Jurkat, Clone E6-1 (cell line): ENCODE measurements at regions not wholly inside any gene's neighbourhood (a gene's known extent, or its start where the extent isn't known, plus 50 kb on each side); places are given as distances from the start of the nearest gene placed in this dataset.
"Not testable (repeated sequence)": the region's sequence is repeated elsewhere in the genome, so short reads cannot be mapped to it uniquely, and the experiment has no call there.

Source experiments
- DNase-seq: peaks from one replicate; pipeline ENCODE4 v3.0.0-alpha.2; 2011; ENCODE audit warnings: low read depth, low spot score
- H3K4me3 ChIP-seq: 2 replicates; pipeline ENCODE4 v1.5.1; 2011; ENCODE audit warnings: mild to moderate bottlenecking, low read length, control low read depth, moderate library complexity

DNA sequence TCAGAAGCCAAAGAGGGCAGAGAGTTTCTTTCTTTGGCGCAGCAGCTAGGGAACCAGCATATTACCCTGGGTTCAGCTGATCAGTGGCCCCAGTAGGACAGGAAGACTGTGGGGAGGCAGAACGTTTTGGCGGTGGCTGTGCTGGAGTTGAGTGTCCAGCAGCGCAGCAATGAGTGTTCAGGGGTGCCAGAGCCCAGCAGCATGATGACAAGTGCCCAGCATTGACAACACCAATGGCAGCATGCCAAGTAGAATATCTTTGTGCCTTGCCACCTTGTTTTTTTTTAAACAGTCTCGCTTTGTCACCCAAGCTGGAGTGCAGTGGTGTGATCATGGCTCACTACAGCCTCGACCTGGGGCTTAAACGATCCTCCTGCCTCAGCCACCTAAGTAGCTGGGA is 106.7 kb upstream of the CDC42BPA start:
- DNase-seq = no peak
- no peak overlapping the region for H3K4me3 ChIP-seq

DNA sequence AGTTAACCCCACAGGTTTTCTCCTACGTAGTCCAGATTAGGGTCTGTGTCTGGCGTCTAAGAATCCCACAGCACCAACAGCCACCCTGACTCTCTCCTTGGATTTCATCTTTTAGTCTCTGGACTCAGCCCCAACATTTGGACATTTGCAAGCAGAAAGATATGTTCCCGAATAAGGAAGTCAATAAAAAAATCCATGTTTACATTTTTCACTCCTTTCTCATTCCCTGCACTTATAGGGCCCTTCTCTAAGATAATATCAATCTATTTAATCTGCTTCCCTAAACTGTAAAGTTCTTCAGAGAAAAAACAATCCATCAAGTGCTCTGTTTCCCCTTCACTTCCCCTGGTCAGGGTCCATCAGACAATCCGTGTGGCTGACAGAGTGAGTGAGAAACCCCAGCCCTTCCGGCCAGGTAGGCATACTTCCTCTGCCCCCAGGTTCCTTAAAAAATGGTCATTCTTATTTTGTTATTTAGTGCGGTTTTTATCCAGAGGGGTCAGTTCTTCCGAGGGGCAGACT is 105.9 kb upstream of the CDC42BPA start:
- H3K4me3 ChIP-seq = no peak overlapping the region
- DNase-seq = no peak

DNA sequence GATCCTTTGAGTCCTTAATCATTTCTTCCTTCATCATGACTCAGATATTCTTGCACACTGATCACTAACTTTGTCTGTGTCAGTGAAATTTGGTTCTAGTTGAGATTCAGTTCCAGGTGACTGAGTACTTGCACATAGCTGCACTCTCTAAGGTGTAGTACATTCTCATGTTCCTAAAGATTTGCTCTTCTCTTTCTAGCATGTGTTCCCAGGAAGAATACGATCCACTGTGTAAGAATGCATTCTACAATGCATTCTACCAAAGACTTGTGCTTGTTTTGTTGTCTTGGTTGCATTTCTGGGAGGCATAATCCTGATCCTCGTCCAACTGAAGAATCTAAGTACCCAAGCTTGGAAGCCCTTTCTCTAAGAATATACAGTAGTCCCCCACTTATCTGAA is 104.3 kb upstream of the CDC42BPA start:
- no peak overlapping the region for H3K4me3 ChIP-seq
- no peak for DNase-seq

DNA sequence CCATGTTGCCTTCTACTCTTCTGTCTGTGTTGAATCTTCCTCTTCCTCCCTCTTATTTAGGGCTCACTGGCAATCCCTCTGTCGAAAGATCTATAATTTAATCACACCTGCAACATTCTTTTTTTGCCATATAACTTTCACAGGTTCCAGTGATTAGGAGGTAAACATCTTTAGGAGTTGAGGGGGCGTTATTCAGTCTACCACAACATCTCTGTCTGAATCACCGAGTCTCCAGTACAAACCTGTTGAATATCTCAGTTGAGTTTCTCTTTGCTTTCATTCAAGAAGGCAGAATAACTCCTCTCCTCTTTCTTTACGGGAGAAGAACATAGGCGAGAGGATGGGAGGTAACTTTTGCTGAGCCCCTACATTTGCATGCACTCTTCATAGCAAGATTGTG is 101.9 kb upstream of the CDC42BPA start:
- no peak overlapping the region for H3K4me3 ChIP-seq
- no peak for DNase-seq

DNA sequence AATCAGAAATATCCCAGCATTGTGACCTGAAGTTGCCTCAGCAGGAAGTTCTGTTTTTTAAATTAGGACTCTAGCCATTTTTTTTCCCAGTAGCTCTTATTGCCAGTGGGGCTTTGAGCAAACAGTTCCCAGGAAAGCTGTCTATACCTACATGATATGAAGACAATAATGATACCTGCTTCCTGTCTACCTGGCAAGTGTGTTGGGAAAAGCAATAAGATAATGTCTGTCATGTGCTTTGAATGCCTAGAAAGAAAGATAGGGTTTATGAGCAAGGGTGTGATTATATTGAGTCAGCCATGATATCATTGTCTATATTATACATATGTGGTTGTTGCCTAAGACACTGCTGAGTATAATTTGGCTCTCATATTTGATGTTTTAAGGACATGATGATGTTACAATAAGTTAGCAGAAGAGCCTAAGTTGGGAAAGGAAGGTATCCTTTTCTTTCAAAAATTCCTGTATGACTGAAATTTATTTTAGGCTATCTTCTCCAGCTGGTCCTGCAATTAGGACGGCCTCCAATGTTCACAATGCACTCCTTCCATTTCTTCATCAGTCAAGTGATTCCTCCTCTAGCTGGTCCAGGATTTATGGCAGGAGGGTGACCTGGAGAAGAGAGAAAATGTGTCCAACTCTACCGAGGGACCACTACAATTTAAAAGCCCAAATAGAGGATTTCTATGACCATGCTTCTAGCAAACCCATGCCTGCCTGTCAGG is 99.6 kb upstream of the CDC42BPA start:
- H3K4me3 ChIP-seq = no peak overlapping the region
- no peak for DNase-seq

DNA sequence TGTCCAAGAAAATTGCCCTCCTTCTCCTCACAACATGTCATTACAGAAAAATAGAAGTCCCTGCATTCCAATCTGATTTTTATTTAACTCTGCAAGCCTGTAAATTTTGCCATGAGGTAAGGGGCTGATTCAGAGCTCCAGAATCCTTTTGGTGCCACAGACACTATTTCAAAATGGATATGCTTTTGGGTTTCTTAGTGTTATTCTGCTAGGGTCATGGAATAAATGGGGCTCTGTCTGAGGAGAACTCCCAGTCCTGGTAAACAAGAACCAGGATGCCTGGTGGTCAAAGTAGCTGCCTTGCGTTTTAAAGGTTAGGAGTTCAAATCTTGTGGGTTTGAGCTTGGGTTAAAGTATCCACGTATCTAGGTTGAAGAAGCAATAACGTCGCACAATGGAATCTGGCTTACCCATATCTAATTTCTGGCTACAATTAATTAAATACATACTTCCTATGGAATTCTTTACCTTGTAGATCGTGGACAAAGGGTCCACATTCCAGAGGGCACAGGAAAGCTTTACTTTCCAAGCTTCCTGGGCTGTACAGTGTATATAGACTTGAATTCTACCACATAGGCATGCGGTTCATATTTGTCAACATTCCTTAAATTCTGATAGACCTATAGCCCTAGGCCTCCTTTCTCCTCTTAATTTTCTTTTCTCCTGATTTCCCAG is 98.0 kb upstream of the CDC42BPA start:
- DNase-seq = no peak
- no peak overlapping the region for H3K4me3 ChIP-seq

DNA sequence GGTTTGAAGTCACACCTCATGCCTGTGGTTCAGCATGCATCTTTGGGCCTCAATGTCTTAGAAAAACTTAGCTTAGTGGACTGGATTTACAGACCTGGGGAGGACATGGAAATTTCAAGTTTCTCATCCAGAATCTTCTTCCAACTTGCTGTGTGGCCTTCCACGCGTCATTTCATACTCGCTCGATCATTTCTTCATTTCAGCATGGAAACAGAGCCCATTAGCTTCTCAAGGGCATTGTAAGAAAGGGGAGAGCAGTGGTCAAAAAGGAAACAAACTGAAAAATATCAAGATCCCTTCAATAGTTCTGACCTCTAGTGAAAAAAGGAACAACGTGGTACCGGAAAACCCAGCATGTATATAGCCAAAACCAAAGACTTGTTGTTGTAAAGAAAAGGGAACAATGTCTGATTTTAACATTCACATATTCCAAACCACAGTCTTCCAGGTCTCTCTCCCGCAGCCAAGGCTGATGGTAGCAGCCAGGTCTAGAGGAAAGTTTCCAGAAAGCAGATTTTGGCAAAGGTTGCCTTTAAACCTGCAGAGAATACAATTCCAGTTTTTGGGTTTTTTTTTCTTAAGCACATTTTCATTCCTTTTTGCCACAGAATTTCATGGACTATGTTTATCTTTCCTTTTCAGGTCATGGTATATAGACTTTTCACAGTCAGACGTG is 97.0 kb upstream of the CDC42BPA start:
- no peak overlapping the region for H3K4me3 ChIP-seq
- no peak for DNase-seq

DNA sequence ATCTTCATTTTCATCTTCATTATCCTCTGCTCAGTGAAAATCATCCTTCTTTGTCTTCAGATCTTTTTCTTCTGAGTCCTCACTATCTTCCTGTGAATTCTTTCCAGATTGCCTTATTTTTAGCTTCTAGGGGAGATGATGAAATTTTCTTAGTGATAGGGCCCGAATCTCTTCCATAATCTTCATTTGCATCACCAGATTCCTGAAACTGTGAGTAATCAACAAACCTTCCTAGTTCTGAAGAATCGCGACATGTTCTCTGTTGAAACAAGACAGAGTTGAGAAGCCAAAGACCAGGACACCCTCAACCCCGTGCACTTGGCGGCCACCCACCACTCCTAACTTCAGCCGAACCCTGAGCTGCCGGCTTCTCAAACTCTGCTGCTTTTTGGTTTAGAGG is 92.8 kb upstream of the CDC42BPA start:
- no peak for DNase-seq
- no peak overlapping the region for H3K4me3 ChIP-seq

DNA sequence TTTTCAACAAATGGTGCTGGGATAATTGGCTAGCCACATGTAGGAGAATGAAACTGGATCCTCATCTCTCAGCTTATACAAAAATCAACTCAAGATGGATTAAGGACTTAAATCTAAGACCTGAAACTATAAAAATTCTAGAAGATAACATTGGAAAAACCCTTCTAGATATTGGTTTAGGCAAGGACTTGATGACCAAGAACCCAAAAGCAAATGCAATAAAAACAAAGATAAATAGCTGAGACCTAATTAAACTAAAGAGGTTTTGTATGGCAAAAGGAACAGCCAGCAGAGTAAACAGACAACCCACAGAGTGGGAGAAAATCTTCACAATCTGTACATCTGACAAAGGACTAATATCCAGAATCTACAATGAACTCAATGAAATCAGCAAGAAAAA is 88.0 kb upstream of the CDC42BPA start:
- not testable (repeated sequence) for DNase-seq

DNA sequence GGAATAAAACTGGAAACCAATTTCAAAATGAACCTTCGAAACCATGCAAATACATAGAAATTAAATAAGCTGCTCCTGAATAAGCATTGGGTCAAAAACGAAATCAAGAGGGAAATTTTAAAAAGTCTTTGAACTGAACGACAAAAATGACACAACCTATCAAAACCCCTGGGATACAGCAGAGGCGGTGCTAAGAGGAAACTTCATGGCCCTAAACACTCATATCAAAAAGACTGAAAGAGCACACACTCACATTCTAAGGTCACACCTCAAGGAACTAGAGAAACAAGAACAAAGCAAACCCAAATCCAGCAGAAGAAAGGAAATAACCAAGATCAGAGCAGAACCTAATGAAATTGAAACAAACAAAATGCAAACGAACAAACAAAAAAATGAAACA is 85.2 kb upstream of the CDC42BPA start:
- no peak for DNase-seq
- H3K4me3 ChIP-seq = no peak overlapping the region

More for the DNA sequence above, 88.0 kb upstream of the CDC42BPA start:
- not testable (repeated sequence) for H3K4me3 ChIP-seq

DNA sequence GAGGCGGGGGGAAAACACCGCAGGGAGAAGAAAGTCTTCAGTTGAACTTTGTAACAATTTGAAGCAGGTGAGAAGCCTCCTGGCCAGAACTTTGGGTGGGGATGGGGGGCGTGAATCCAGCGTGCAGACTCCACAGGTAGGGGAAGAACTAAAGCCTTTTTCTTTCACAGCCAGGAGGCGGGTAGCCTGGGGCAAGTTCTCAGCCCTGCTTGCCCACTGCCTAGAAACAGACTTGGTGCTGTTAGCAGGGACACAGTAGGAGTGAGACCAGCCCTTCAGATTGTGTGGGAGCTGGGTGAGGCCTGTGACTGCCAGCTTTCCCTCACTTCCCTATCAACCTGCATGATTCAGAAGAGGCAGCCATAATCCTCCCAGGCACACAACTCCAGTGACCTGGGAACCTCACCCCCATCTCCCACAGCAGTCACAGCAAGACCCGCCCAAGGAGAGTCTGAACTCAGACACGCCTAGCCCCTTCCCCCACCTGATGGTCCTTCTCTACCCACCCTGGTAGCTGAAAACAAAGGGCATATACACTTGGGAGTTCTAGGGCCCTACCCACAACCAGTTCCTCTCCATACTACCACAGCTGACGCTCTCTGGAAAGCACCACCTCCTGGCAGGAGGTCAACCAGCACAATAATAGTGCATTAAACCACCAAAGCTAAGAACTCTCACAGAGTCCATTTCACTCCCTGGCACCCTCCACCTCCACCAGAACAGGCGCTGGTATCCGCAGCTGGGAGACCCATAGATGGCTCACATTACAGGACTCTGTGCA is 83.5 kb upstream of the CDC42BPA start:
- DNase-seq = peak; percentile 35
- H3K4me3 ChIP-seq = no peak overlapping the region

DNA sequence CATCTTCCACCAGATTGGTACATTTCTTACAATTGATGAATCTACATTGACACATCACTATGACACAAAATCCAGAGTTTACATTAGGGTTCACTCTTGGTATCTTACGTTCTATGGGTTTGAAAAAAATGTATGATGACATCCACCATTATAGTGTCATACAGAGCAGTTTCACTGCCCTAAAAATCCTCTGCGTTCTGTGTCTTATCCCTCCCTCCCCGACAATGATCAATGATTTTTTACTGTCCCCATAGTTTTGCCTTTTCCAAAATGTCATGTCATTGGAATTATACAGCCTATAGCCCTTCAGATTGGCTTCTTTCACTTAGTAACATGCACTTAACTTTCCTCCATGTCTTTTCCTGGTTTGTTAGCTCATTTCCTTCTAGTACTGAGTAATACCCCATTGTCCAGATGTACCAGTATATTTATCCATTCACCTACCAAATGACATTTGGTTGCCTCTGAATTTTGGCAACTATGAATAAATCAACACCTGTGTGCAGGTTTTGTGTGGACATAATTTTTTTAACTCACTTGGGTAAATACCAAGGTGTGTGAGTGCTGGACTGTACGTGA is 80.9 kb upstream of the CDC42BPA start:
- no peak overlapping the region for H3K4me3 ChIP-seq
- DNase-seq = no peak

DNA sequence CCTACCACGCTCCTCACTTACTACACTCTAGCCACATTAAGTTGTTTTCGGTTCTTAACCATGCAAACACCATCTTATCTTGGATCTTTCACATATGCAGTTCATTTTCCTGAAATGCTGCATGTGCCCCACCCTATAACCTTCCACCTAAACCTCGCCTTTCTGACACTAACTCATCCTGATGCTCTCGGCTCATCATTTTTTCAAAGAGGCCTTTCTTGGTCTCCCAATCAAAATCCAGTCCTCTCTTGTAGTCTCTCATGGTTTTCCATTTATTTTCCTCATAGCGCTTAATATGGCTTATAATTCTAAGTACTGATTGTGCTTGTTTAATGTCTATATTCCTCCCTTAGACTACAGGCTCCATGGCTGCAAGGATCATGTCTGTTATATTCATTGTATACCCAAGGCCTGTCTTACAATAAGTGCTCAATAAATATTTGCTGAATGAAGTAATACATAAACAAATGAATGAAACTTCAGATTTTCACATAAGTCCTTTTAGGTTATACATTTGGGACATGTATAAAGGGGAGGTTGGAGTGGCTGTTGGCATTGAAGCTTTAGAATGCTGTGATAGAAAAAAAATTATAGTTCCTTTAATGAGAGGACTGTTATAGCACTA is 79.2 kb upstream of the CDC42BPA start:
- no peak for DNase-seq
- no peak overlapping the region for H3K4me3 ChIP-seq

DNA sequence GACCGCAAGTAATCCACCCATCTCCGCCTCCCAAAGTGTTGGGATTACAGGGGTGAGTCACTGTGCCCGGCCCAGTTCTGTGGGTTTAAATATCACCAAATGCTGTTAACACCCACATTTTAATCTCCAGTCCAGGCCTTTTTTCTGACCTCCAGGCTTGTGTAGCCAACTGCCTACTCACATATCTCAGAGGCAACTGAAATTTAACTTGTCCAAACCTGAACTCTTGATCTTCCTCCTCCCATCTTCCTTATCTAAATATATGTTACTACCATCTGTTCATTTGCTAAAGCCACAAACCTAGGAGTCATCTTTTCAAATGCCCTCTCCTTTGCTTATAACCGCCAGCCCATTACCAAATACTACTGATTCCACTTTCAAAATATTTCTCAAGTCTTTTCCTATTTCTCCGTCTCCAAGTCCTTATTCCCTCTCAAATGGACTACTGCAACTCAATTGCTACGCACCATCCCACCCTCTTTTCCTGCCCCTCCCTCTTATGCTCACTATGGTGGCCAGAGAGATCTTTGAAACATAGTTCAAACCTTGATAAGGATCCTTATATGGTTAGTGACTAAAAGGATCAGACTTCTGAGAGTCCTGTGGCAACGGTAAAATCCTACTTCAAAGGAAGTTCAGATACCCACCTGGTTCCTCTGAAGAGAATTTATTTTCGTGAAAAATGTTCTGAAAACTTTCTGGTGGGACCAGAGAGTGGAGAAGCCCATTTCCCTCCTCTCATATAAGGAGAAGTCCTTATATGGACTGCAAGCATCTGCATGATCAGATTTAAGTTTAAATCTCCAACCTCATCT is 78.5 kb upstream of the CDC42BPA start:
- peak; percentile 85 for DNase-seq
- H3K4me3 ChIP-seq = no peak overlapping the region

DNA sequence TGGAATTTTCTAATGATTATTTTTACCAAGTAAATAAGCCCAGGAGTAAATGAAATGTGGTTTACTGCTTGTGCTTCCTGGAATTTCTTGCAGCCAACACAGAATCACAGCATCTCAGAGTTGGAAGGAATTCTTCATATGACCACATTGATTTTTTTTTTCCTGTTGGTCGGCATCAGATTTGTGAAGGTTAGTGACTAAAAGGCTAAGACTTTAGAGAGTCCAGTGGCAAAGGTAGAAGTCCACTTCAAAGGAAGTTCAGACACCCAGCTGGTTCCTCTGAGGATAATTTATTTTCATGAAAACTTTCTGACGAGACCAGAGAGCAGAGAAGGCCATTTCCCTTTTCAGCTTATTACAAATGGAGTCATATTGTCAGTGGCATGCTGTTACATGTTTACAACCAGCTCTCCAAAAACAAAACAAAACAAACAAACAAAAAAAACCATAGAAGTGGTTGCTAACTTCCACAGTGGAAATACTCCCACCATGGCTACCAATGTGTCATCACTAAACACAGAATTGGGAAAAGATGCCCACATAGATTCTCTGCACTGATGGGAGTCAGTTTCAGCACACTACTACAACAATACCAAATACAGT is 77.2 kb upstream of the CDC42BPA start:
- no peak for DNase-seq
- no peak overlapping the region for H3K4me3 ChIP-seq

DNA sequence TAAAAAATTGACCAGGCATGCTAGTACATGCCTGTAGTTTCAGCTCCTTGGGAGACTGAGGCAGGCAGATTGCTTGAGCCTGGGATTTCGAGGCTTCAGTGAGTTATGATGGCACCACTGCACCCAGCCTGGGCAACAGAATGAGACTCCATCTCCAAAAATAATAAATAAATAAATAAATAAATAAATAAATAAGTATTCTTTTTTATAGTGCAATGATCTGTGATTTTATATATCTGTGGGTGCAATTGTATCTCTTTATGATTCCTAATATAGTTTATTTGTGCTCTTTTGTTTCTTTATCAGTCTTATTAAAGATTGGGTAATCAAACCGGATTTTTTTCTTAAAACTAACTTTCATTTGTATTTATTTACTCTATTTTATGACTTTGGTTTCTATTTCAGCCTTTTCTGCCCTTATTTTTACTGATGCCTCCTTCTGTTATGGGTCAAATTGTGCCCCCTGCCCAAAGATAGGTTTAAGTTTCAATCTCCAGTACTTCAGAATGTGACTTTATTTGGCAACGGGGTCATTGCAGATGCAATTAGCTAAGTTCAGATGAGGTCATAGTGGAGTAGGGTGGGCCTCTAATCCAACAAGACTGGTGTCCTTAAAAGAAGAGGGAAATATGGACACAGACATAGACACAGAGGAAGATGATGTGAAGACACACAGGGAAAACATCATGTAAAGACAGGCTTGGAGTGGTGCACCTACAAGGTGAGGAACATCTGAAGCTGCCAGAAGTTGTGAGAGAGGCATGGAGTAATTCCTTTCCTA is 74.9 kb upstream of the CDC42BPA start:
- H3K4me3 ChIP-seq = no peak overlapping the region
- DNase-seq = no peak

DNA sequence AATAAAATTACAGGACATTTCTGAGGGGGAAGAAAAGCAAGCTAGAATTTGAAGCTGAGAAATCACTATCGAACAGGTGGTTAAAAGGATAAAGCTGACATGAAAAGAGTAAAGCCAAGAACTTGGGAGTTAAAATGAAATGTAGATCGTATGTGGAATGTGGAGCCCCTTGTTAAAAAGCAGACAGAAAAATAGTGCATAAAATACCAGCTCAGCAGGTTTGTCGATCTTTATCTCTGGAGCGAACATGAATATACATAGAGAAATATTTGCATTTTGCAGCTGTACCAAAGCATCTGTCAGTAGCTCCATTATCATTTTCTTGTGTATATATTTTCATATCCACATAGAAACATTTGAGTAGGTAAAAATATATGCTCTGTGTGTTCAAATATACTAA is 73.6 kb upstream of the CDC42BPA start:
- H3K4me3 ChIP-seq = no peak overlapping the region
- DNase-seq = no peak
